ENCODE measurements at regions not wholly inside any gene's neighbourhood (a gene's known extent, or its start where the extent isn't known, plus 50 kb on each side); places are given as distances from the start of the nearest gene placed in this dataset.

GRCh38 chr12:88310666-88311065, 168.6 kb downstream of the TMTC3 start:
- no peak for DNase-seq (ENCODE audit: low spot score)

- DNase-seq (ENCODE audit: low spot score) = no peak
Observed at GRCh38 chr12:88313554-88313953, 171.4 kb downstream of the TMTC3 start.

GRCh38 chr12:88314706-88315105, 172.6 kb downstream of the TMTC3 start:
- no peak for DNase-seq (ENCODE audit: low spot score)

- DNase-seq (ENCODE audit: low spot score) = no peak
Observed at GRCh38 chr12:88318726-88319125, 176.6 kb downstream of the TMTC3 start.

- no peak for DNase-seq (ENCODE audit: low spot score)
Observed at GRCh38 chr12:88325076-88325815, 183.1 kb downstream of the TMTC3 start.

GRCh38 chr12:88325816-88326189, 183.7 kb downstream of the TMTC3 start:
- DNase-seq (ENCODE audit: low spot score) = no peak

DNA sequence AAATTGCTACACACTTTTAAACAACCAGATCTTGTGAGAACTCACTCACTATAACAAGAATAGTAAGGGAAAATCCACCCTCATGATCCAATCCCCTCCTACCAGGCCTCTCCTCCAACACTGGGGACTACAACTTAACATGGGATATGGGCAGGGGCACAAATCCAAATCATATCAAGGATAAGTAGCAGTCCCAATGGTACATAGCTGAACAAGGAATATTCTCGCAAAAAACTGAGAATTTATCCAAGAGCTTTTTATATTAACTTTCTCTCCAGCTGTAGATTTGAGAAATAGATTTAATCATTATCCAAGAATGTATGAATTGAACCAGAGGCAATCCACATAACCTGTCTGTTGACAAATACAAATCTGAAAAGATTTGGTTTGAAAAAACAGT, 185.2 kb downstream of the TMTC3 start:
- no peak for DNase-seq (ENCODE audit: low spot score)

DNA sequence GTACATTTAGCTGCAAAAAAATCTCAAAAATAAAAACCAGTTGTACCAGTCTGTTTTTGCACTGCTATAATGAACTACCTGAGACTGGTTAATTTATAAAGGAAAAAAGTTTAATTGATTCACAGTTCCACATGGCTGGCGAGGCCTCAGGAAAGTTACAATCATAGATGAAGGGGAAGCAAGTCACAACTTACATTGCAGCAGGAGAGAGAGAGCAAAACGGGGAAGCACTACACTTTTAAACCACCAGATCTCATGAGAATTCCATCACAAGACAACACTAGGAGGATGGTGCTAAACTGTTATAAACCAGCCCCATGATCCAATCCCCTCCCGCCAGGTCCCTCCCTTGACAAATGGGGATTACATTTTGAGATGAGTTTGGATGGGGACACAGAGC, 186.0 kb downstream of the TMTC3 start:
- no peak for DNase-seq (ENCODE audit: low spot score)

GRCh38 chr12:88329833-88330232, 187.7 kb downstream of the TMTC3 start:
- no peak for DNase-seq (ENCODE audit: low spot score)

DNA sequence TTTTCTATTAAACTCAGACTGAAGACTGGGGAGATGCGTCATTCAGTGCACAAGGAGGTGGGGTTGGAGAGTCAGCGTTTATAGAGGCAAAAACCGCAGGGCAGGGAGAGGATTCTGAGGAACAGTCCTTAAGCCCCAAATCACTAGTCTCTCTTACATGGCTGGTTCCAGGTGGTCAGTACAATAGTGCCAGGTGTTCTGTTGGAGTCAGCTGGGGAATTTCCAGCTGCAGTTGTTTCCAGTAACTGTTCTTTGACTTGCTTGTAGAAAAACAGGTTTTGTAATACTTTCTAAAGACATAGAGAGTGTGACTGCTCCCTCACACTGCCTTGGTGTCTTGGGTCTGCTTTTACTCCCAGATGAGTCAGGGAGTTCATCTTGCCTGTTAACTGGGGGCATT, 192.2 kb downstream of the TMTC3 start:
- no peak for DNase-seq (ENCODE audit: low spot score)

- DNase-seq (ENCODE audit: low spot score) = no peak
Observed at GRCh38 chr12:88336076-88336739, 194.1 kb downstream of the TMTC3 start.

DNA sequence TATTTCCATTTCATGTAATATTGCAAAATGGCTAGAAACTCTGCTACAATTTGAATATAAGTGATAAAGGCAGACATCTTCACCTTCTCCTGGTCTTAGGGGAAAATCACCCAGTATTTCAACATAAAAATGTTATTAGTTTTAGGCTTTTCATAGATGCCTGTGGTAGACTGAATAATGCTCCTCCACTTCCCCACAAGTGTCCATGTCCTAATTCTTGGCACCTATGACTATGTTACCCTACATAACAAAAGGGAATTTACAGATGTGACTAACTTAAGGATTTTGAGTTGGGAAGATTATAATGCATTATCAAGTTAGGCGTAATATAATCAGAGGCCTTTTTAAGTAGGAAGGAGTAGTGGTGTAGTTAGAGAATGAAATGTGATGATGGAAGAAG, 196.4 kb downstream of the TMTC3 start:
- no peak for DNase-seq (ENCODE audit: low spot score)

- no peak for DNase-seq (ENCODE audit: low spot score)
Observed at GRCh38 chr12:88339254-88339949, 197.3 kb downstream of the TMTC3 start.

DNA sequence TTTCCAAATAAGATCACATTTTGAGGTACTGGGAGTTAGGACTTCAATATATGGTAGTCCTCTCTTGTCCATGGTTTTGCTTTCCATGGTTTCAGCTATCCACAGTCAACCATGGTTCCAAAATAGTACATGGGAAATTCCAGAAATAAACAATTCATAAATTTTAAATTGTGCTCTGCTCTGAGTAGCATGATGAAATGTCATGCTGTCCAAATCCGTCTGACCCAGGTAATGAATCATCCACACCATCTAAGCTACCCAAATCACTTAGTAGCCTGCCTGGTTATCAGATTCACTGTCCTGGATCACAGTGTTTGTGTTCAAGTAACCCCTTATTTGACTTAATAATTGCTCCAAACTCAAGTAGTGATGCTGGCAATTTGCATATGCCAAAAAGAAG, 197.9 kb downstream of the TMTC3 start:
- DNase-seq (ENCODE audit: low spot score) = no peak

- no peak for DNase-seq (ENCODE audit: low spot score)
Observed at GRCh38 chr12:88342251-88342806, 200.2 kb downstream of the TMTC3 start.

DNA sequence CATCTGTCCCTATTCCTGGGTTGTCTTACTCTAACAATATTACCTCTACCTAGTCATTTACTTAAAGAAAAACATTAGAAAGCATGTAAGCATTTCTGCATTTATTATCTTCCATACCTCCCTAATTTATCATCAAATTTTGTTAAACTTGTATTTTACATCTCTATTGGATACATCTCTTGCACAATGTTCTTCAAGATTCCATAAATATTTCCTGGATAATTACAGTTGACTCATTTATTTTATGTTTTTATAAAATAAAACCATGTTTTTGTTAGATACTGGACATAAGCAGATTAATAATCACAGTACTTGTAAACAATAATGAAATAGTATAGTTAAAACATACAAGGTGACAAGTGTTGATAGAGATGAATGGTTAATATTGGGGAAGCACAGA, 209.0 kb downstream of the TMTC3 start:
- DNase-seq (ENCODE audit: low spot score) = no peak

GRCh38 chr12:88354691-88355090, 212.6 kb downstream of the TMTC3 start:
- DNase-seq (ENCODE audit: low spot score) = no peak

DNA sequence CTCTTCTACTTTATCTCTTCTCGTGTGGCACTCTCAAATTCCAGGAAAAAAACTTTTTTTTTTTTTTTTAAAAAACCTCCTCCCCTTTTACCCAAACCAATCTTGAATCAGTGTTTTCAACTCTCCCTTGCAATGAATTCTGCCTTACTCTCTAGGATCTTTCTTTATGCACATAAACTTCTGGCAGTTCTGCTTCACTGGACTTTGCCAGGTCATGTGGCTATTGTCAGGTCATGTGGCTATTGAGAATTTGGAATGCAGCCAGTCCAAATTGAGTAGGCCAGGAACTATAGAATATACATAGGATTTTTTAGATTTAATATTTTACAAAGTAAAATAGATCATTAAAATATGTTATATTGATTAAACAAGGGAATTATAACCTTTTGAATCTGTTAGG, 218.2 kb downstream of the TMTC3 start:
- DNase-seq (ENCODE audit: low spot score) = no peak

DNA sequence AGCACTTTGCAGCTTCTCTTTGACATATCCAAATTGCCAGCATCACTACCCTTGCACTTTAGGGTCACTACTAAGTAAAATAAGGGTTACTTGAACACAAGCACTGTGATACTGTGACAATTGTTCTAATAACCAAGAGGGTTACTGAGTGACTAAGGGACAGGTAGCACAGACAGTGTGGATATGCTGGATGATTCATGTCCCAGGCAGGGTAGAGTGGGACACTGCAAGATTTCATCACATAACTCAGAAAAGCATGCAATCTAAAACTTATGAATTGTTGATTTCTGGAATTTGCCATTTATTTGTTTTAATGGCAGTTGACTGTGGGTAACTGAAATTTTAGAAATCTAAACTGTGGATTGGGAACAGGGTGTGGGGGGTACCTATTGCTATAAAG, 218.8 kb downstream of the KITLG start:
- DNase-seq (ENCODE audit: low spot score) = no peak

DNA sequence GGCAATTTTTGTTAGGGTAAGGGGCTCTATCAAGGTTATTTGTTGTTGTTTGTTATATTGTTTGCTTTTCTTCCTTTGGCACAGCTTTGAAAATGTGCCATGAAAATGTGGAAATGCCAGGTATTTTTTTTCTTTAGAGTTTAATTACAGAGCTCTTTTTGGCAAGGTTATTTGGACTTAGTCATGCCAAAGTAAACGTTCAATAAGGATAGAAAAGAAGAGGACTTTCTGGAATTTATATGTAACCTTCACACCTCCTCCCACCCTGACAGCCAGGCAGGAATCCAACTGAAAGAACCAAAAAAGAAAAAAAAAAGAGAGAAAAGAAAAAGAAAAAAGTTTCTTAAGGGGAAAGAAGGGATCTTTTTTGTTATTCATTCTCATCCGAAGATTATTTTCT, 217.8 kb downstream of the KITLG start:
- DNase-seq (ENCODE audit: low spot score) = no peak

GRCh38 chr12:88365403-88365802, 214.9 kb downstream of the KITLG start:
- no peak for DNase-seq (ENCODE audit: low spot score)

- DNase-seq (ENCODE audit: low spot score) = no peak
Observed at GRCh38 chr12:88366101-88366500, 214.2 kb downstream of the KITLG start.

DNA sequence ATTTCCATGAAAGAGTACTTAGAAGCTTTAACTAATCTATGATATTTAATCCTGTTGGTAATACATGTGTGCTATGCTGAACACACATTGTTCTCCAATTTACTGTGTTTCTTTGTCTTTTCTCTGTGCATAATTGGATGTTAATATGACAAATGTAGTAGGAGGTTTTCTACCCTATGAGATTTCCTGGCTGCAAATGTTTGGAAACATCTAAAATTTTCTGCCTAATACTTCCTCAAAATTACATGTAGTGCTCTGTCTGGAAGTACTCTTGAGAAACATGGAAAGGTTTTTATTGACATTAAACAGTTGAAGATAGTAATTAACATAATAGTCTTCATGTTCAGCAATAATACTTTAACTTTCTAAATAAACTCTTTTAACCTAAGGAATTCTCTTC, 213.0 kb downstream of the KITLG start:
- no peak for DNase-seq (ENCODE audit: low spot score)
